GM13977 (cell line): ENCODE measurements at regions not wholly inside any gene's neighbourhood (a gene's known extent, or its start where the extent isn't known, plus 50 kb on each side); places are given as distances from the start of the nearest gene placed in this dataset.

Experiments
- DNase-seq: peaks from one replicate; pipeline ENCODE4 v3.0.0; 2012; ENCODE audit warnings: low spot score
- CTCF ChIP-seq: IDR thresholded peaks from 2 replicates; pipeline ENCODE4 v1.5.1; 2012; ENCODE audit warnings: mild to moderate bottlenecking, control low read depth; ENCODE audit not compliant: insufficient read depth; ENCODE audit errors: extremely low read depth, missing control alignments
- in situ Hi-C: fragments of 300-500 bp; cut with MboI; formaldehyde crosslinking; loops from one replicate; pipeline ENCODE4 v1.12.0; 2022; ENCODE audit warnings: low sequenced_read_pairs, low pct_unique_long_range_greater_than_20kb, mixed read lengths, inconsistent platforms; ENCODE audit not compliant: unreplicated experiment

DNA sequence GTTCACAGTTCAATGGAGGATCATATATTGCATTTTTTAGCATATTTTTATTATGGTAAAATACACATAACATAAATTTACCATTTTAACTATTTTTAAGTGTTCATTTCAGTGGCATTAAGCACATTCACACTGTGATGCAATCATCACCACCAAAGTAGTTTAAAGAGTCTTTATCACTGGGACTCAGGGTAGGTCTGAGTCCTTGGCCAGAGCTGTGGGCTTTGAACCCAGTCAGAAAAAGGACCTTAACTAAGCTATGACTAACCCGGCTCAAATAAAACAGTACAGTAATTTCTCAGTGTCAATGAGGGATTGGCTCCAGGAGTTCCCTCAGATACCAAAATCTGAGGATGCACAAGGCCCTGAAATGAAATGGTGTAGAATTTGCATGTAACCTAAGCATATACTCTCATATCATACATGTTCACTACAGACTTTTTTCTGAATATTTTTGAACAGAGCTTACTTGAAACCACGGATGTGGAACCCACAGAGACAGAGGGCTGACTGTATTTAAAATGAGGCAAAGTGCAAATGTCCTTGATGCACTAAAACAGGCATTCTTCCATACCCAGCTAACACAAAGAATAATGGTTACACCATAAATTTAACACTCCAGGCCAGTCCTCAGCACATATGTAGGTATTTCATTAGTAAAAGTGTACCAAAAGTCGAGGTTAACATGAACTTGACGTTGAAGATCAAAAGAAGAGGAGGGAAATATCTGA is 246.2 kb downstream of the LNPK start:
- in situ Hi-C loops, result no loop called here
- no peak for DNase-seq
- no peak for TF ChIP-seq CTCF

GRCh38 chr2:175755169-175755568 is 246.9 kb downstream of the LNPK start:
- in situ Hi-C loops, result no loop called here
- DNase-seq, result no peak
- TF ChIP-seq CTCF, result no peak

DNA sequence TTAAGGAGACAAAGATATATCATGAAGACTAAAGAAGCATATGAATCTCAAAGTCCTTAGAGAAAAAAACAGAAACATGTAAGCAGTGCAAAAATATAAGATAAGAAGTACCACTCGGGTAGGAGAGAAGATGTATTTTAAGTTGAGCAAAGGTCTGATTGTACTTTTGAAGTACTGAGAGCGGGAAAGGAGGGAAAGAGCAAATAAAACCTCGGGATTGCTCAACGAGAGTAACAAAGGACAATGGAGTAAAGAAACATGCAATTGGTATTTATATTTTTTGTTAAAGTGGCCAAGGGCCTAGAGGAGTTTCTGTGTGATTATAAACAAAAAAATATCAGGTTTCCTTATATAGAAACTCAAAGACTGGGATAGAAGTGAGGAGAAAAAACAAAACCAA is 251.9 kb downstream of the LNPK start:
- in situ Hi-C loops, result no loop called here
- no peak for DNase-seq
- TF ChIP-seq CTCF, result no peak

DNA sequence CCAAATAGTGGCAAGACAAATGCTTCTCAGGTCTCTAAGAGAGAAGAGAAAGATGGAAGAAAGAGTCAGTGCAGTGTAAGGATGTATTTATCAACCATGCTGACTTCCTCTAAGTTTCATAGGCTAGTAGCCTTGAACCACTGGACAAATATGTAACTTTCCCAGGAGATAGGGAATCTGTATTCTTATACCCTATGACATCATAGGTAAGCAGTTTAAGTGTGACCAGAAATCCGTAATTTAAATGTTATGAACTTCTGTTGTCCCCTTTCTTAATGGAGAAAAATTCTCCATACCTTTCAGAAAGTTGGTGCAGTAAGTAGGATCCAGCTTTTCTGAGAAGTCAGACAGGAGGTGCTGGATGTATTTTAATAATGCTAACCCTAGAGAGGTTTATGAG is 256.2 kb downstream of the LNPK start:
- TF ChIP-seq CTCF, result no peak
- no peak for DNase-seq
- in situ Hi-C loops, result no loop called here

GRCh38 chr2:175744000-175744399 is 258.1 kb downstream of the LNPK start:
- no peak for DNase-seq
- no peak for TF ChIP-seq CTCF
- in situ Hi-C loops, result no loop called here

- DNase-seq, result no peak
- in situ Hi-C loops, result no loop called here
- TF ChIP-seq CTCF, result no peak
Measured at GRCh38 chr2:175743011-175743410, 259.1 kb downstream of the LNPK start.
